ENCODE measurements at regions not wholly inside any gene's neighbourhood (a gene's known extent, or its start where the extent isn't known, plus 50 kb on each side); places are given as distances from the start of the nearest gene placed in this dataset.
"Not testable (repeated sequence)": the region's sequence is repeated elsewhere in the genome, so short reads cannot be mapped to it uniquely, and the experiment has no call there.

GRCh38 chr7:24390376-24391157 lies 106.6 kb downstream of the NPY start:
- TF ChIP-seq, protein P1, sequence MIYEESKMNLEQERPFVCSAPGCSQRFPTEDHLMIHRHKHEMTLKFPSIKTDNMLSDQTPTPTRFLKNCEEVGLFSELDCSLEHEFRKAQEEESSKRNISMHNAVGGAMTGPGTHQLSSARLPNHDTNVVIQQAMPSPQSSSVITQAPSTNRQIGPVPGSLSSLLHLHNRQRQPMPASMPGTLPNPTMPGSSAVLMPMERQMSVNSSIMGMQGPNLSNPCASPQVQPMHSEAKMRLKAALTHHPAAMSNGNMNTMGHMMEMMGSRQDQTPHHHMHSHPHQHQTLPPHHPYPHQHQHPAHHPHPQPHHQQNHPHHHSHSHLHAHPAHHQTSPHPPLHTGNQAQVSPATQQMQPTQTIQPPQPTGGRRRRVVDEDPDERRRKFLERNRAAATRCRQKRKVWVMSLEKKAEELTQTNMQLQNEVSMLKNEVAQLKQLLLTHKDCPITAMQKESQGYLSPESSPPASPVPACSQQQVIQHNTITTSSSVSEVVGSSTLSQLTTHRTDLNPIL (CRISPR knock-in tag; IDR thresholded peaks at IDR 0.05; ENCODE audit: low read depth): no peak
- TF ChIP-seq PPARA (CRISPR knock-in tag; IDR thresholded peaks at IDR 0.05; ENCODE audit: borderline replicate concordance): no peak
- TF ChIP-seq TOX (CRISPR knock-in tag; IDR thresholded peaks at IDR 0.05; ENCODE audit: borderline replicate concordance): no peak
- no peak for TF ChIP-seq ARNTL (CRISPR knock-in tag; IDR thresholded peaks at IDR 0.05; ENCODE audit: borderline replicate concordance, low read depth)
- TF ChIP-seq ESRRG (CRISPR knock-in tag; IDR thresholded peaks at IDR 0.05): no peak
- no peak for TF ChIP-seq RARB (CRISPR knock-in tag; IDR thresholded peaks at IDR 0.05)
- no peak for TF ChIP-seq ISL1 (CRISPR knock-in tag; IDR thresholded peaks at IDR 0.05)
- TF ChIP-seq ZNF70 (CRISPR knock-in tag; IDR thresholded peaks at IDR 0.05): no peak
- TF ChIP-seq OSR1 (CRISPR knock-in tag; IDR thresholded peaks at IDR 0.05): no peak
- TF ChIP-seq ZC3H10 (CRISPR knock-in tag; IDR thresholded peaks at IDR 0.05): no peak
- no peak for TF ChIP-seq ZNF8 (CRISPR knock-in tag; IDR thresholded peaks at IDR 0.05)
- no peak for ATAC-seq

DNA sequence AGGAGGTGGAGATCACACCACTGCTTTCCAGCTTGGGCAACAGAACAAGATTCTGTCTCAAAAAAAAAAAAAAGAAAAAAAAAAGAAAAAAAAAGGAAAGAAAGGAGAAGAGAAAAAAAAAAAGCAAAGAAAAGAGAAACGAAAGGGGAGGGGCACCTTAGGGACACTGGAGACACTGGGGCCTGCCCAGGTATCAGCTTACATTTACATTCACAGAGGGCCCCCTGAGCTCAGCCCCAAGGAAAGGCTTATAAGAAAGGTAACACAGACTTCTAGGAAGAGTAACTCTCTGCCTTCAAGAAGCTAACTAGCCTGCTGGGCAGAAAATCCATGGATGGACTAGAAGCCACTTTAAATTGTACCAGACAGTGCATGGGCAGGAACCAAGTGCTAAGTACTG lies 108.8 kb downstream of the NPY start:
- no peak for TF ChIP-seq GLIS3 (CRISPR knock-in tag; IDR thresholded peaks at IDR 0.05)
- TF ChIP-seq ESRRG (CRISPR knock-in tag; IDR thresholded peaks at IDR 0.05): no peak
- no peak for TF ChIP-seq ZNF565 (CRISPR knock-in tag; conservative IDR thresholded peaks at IDR 0.05; ENCODE audit: low read depth)
- no peak for TF ChIP-seq OSR1 (CRISPR knock-in tag; IDR thresholded peaks at IDR 0.05)
- no peak for TF ChIP-seq SNAI2 (CRISPR knock-in tag; IDR thresholded peaks at IDR 0.05)
- no peak for ATAC-seq

GRCh38 chr7:24395512-24395911 lies 111.5 kb downstream of the NPY start:
- TF ChIP-seq TOX (CRISPR knock-in tag; IDR thresholded peaks at IDR 0.05; ENCODE audit: borderline replicate concordance): no peak
- TF ChIP-seq ISL1 (CRISPR knock-in tag; IDR thresholded peaks at IDR 0.05): no peak
- no peak for TF ChIP-seq CSDC2 (CRISPR knock-in tag; IDR thresholded peaks at IDR 0.05)
- TF ChIP-seq, protein P2, sequence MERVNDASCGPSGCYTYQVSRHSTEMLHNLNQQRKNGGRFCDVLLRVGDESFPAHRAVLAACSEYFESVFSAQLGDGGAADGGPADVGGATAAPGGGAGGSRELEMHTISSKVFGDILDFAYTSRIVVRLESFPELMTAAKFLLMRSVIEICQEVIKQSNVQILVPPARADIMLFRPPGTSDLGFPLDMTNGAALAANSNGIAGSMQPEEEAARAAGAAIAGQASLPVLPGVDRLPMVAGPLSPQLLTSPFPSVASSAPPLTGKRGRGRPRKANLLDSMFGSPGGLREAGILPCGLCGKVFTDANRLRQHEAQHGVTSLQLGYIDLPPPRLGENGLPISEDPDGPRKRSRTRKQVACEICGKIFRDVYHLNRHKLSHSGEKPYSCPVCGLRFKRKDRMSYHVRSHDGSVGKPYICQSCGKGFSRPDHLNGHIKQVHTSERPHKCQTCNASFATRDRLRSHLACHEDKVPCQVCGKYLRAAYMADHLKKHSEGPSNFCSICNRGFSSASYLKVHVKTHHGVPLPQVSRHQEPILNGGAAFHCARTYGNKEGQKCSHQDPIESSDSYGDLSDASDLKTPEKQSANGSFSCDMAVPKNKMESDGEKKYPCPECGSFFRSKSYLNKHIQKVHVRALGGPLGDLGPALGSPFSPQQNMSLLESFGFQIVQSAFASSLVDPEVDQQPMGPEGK (CRISPR knock-in tag; IDR thresholded peaks at IDR 0.05; ENCODE audit: borderline replicate concordance): no peak
- TF ChIP-seq ARNTL (CRISPR knock-in tag; IDR thresholded peaks at IDR 0.05; ENCODE audit: borderline replicate concordance, low read depth): no peak
- TF ChIP-seq RARB (CRISPR knock-in tag; IDR thresholded peaks at IDR 0.05): no peak
- TF ChIP-seq POU6F1 (CRISPR knock-in tag; IDR thresholded peaks at IDR 0.05; ENCODE audit: borderline replicate concordance, low read depth): no peak
- TF ChIP-seq ZNF70 (CRISPR knock-in tag; IDR thresholded peaks at IDR 0.05): no peak
- TF ChIP-seq ZFP3 (CRISPR knock-in tag; IDR thresholded peaks at IDR 0.05): no peak
- no peak for ATAC-seq

- ATAC-seq: not testable (repeated sequence)
These were observed 112.4 kb downstream of the NPY start for GRCh38 chr7:24396387-24396786.

DNA sequence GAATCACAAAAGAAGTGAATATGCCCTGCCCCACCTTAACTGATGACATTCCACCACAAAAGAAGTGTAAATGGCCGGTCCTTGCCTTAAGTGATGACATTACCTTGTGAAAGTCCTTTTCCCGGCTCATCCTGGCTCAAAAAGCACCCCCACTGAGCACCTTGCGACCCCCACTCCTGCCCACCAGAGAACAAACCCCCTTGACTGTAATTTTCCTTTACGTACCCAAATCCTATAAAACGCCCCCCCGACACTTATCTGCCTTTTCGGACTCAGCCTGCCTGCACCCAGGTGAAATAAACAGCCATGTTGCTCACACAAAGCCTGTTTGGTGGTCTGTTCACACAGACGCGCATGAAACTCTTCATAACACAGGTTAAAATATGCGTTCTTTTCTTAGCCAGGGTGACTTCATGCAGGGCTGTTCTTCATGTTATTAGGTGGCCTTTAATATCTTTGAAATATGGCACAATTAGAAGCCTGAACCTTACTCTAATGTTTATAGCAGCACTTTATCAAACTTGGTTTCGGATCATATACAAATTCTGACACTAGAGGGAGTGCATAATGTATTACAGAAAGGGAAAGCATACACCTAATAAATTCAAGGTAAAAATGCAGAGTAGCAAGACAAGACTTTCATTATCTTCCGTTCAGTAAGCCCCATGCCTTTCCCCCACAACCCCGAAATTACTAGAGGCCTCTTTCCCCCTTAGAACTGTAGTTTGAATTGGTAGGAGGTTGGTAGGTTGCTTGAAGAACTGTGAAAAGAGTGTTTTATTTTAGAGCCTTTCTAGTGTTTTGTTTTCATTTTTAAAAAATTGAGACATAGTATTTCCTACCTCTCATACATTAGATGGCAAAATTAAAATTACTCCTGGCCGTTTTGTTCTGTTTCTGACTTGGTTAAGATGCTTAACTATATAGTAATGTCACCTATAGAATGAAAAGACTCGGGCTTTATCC lies 117.9 kb downstream of the NPY start:
- no peak for TF ChIP-seq ZFP30 (CRISPR knock-in tag; IDR thresholded peaks at IDR 0.05)
- TF ChIP-seq, protein P2 (CRISPR knock-in tag; IDR thresholded peaks at IDR 0.05; ENCODE audit: borderline replicate concordance): no peak
- TF ChIP-seq ZNF70 (CRISPR knock-in tag; IDR thresholded peaks at IDR 0.05): no peak
- TF ChIP-seq ARNTL (CRISPR knock-in tag; IDR thresholded peaks at IDR 0.05; ENCODE audit: borderline replicate concordance, low read depth): no peak
- no peak for TF ChIP-seq PPARA (CRISPR knock-in tag; IDR thresholded peaks at IDR 0.05; ENCODE audit: borderline replicate concordance)
- TF ChIP-seq, protein P1 (CRISPR knock-in tag; IDR thresholded peaks at IDR 0.05; ENCODE audit: low read depth): no peak
- no peak for TF ChIP-seq CSDC2 (CRISPR knock-in tag; IDR thresholded peaks at IDR 0.05)
- TF ChIP-seq ZC3H10 (CRISPR knock-in tag; IDR thresholded peaks at IDR 0.05): no peak
- ATAC-seq: peak; percentile 96
